NCI-H2196 treated with DMSO at 0.1 percent for 48 hours (cell line): ENCODE measurements at regions not wholly inside any gene's neighbourhood (a gene's known extent, or its start where the extent isn't known, plus 50 kb on each side); places are given as distances from the start of the nearest gene placed in this dataset.

Experiments used
- DNase-seq: peaks from one replicate; lab custom pipeline; 2025; ENCODE audit not compliant: unreplicated experiment; lab: John Stamatoyannopoulos, UW

DNA sequence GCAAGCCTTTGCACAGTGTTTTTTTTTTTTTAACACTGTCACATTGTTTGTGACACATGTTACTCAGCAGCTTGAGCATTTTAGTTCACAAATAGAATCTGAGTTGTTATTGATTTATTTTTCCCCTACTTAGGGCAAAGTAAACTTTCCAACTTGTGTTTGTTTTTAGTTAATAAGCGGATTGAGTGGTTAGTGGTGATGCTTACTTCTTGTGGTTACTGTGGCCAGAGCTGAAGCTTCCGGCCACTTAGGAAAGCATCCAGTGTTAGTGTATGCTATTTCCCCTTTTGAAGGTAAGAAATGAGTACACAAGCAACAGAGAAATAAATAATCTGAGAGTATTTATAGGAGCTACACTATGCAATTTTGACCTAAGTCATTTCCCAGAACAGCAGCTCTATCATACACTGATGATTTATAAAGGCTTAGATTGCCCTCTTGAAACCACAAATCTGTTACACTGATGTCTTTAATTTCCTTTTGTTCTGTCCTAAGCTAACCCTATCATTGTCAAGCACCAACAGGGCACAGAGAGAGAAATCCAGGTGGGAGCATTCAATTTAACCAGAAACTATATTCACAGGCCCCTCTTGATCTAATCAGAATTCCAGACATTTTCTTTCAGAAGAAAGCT lies 2464.6 kb downstream of the PCDH7 start:
- no peak for DNase-seq

DNA sequence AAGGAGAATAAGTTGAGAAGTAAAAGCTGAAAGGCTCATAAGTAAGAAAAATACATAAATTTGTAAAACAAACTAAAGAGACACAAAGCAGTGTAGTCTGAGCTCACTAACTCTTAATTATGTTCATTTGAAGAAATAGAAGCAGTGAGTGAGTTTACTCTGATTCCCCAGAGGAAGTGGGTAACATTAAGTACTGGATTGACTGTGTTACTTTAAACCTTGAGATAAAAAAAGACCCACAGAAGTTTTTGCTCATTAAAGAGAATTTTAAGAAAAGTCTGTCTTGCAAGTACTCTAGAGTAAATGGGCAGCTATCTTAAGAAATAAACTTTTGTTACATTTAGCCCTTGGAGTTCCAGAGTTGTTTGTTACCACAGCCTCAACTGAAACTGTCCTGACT lies 2466.9 kb downstream of the PCDH7 start:
- DNase-seq: no peak

DNA sequence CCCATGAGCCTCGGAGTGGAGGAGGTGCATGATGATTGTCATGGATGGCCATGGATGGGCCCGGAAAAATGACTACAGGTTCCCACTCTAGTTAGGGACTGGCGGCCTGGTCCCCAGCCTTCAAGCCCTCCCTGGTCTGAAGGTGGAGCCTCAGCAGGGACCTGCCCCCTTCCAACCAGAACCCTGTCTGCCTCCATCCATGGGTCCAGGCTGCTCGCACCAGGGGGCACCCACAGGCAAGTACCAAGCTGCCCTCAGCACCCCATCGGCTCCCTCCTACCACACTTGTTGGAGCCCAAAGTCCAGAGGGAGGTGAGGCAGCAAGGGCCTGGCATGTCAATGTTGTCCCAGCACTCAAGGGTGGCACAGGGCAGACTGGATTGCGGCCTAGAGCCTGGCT lies 2468.6 kb downstream of the PCDH7 start:
- DNase-seq: no peak

DNA sequence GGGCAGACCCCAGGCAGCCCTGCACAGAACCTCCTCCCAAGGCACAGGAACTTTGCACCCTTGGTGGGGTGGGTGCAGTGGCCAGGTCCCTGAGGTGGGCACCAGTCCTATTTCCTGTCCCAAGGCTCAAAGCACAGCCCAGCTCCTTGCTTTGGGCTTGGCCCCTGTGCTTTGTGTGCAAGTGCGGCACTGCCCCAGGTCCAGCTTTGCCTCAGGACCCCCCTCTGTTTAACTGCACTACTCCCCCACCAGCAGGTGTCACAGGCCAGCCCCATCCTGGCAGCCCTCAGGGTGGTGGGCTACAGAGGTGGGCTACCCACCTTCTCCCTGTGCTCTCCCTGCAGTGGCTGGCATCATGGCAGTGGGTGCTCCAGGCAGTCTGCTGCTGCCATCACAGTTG lies 2469.0 kb downstream of the PCDH7 start:
- DNase-seq: no peak

DNA sequence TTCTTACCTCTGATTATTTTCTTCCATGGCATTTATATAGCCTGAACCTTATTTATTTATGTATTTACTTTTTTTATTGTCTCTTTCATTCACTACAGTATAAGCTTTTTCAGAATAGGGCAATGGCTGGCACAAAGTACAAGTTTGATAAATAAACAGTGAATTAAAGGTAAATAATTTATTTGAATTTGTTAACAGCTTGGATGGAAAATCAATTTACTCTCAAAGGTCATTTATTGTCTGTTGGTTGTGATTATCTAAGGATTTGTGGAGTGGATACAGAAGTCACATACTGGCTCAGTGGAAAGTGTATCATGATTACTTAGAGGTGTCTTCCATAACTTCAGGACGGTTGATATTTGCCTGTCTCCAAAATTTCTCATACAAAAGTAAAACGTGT lies 2472.9 kb downstream of the PCDH7 start:
- no peak for DNase-seq

DNA sequence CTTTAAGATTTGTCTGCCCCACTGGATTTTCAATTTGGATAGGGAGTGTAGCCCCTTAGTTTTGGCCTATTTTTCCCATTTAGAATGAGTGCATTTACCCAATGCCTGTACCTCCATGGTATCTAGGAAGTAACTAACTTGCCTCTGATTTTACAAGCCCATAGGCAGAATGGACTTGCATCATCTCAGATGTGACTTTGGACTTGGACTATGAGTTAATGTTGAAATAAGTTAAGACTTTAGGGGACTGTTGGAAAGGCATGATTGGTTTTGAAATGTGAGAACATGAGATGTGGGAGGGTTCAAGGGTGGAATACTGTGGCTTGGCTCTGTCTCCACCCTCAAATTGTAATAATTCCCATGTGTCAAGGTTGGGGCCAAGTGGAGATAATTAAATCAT lies 2480.2 kb downstream of the PCDH7 start:
- DNase-seq: no peak

DNA sequence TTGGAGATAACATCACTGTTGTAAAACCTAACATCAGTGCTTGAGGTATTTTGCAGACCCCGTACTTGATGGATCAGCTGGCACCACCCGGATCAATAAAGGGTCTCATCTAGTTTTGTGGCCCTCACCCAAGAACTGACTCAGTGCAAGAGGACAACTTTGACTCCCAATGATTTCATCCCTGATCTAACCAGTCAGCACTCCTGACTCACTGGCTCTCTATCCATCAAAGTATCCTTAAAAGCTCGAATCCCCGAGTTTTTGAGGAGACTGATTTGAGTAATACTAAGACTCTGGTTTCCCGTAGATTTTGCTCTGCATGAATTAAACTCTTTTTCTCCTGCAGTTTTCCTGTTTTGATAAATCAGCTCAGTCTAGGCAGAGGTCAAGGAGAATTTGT lies 2498.1 kb downstream of the PCDH7 start:
- DNase-seq: no peak

DNA sequence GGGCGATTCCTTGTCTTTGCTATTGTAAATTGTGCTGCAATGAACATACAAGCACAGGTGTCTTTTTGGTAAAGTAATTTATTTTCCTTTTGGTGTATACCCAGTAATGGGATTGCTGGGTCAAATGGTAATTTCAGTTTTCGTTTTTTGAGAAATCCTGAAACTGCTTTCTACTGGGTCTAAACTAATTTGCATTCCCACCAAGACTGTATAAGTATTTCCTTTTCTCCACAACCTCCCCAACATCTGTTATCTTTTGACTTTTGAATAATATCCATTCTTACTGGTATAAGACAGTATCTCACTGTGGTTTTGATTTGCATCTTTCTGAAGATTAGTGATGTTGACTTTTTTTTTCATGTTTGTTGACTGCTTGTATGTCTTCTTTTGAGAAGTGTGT lies 2506.0 kb downstream of the PCDH7 start:
- no peak for DNase-seq

DNA sequence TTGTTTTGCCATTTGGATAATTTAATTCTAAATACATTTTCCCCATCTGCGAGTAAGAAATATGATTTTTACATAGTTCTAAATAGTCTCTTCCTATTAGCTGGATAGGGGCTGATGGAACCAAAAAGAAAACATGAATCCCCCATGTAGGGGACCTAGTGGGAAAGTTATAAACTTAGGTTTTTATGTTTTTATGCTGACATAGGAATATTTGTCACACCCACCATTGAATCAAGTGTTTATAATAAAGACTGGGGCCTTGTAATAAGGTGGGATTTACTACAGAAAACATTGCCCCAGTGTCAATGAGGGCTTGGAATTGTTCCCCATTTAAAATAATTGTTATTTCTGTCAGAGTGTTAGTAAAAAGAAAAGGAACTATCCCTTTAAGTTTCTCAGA lies 2506.6 kb downstream of the PCDH7 start:
- DNase-seq: no peak

DNA sequence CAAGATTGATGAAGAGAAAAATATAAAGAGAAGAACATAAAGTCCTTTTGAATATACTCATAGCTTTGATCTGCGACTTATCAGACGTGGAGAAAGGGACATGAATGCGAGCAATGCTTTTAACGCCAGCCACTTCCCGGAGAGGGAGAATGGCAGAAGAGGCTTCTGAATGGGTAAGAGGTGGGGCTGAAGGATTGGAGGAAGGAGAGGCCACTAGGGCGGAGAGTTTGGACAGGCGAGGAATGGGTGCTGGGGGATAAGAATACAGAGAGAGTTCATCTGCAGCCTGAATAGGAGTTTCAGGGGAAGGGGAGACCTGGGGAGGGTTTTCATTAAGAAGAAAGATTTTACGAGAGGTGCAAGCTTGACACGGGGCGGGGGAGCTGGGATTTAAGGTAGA lies 2534.9 kb downstream of the PCDH7 start:
- no peak for DNase-seq

DNA sequence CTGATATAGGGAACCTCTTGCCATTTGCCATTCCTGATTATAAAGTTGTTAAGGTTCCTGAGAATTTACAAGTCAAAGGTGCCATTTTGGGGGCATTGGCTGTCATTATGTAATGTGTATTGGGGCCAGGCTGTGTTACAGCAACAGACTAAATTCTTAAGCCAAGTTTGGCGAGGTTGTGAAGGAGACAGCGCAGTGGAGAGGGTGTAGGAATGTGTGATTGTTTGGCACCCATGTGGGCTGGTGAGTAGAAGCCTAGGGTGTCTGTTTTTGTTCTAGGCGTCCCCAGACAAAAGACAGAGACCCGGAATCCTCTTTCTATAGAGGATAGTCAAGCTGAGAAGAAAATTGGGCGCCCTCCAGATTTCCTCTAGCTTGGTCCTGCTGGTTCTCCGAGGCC lies 2535.3 kb downstream of the PCDH7 start:
- no peak for DNase-seq

DNA sequence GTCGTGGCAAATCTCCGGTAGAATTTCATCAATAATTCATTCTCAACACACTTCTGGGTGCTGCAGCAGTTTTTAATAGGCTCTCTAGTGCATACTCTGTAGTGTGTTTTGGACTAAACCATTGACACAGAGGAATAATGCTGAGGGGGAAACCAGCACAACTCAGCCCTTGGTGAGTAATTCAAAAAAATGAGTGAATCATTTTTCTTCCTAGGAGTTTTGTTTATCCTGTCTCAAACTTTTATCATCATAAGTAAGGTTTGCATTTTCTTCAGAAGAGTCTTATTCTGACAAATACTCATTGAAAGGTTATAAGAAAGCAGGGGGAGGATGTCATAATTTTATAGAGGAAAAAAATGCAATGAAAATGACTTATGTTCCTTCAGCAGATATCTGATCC lies 2542.7 kb downstream of the PCDH7 start:
- DNase-seq: no peak

DNA sequence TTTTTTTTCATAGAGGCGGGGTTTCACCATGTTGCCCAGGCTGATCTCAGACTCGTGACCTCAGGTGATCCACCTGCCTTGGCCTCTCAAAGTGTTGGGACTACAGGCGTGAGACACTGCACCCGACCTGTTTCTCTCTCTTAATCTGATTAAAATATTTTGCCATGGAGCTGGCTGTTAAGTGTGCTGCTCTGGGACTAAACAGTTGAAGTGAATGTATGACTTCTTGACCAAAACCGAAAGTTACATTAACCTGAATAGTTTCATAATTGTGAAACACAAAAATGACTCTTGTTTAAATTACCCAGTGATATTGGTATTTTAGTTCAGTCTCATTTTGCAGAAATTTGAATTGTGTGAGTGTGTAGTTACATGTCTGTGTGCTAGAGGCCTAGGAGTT lies 2548.6 kb downstream of the PCDH7 start:
- no peak for DNase-seq

DNA sequence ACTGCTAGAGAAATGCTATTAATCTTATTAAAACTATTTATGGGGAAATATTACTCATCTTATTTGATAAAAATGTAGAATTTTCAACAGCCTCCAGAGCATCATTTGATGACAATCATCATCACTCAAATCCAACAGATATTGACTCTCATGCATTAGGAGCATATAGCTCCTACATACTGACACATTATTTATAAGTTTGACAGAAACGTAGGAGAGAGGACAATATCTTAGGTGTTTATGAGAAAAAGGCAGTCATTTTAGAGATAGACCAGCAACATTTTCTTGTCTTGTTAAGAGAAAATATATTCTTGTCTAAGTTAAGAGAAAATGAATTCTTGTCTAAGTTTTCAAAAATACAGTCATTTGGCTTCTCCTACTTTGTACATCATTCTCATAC lies 2550.2 kb downstream of the PCDH7 start:
- no peak for DNase-seq

DNA sequence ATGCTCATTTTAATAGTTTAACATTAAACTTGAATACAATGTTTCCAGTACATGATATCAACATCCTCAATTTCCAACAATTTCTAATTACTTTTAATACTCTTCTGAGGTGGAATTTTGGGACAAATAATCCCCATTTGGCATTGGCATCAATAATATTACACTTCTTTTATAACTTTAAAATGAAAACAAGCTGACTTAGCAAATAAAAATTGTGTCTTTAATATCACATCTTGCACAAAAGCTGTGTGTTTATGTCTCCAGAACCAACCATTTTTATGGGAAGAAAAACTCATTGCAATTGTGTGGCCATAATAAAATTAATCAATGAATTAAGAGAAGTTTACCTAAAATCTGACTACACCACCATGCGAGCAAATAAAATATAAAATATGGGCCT lies 2552.6 kb downstream of the PCDH7 start:
- no peak for DNase-seq

DNA sequence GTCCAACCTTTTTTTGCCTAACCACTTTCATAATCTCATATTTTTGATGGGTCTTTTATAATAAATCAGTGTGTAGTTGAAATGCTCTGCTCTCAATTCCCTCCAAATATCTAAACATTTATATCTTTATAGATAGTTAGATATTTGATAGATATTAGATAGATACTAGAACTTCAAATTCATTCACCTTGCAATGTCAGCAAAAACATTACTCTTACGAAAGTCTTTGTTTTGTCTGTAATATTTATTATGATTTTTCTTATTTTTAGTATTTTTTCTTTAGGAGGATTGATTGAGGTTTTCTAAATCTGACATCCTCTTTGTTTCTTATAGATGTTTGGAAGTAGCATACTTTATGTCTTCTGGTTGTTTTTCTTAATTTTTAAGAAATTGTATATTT lies 2563.6 kb downstream of the PCDH7 start:
- DNase-seq: no peak

DNA sequence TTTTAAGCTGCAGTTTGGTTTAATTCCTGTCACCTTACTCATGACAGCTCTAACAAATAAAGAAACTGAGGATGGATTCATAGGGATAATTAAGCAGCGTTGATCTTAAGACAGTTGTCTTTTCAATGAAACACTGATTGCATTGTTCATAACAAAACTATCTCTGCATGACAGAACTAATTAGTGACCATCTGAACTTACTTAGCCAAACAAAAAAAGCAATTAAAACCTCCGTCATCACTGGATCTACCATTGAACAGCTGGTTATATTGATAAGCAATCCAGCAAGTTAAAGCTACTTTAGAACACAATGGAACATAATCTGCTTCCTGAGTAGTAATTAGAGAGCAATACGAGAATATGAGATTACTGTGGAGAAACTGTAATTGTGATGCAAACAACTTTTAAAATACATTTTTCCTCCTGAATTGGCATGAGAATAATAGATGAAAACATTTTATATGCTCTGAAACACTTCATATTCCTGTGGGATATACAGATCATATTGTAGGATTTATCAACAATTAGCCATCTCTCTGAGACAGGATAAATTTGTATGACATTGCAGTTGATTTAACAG lies 2576.8 kb downstream of the PCDH7 start:
- DNase-seq: no peak

DNA sequence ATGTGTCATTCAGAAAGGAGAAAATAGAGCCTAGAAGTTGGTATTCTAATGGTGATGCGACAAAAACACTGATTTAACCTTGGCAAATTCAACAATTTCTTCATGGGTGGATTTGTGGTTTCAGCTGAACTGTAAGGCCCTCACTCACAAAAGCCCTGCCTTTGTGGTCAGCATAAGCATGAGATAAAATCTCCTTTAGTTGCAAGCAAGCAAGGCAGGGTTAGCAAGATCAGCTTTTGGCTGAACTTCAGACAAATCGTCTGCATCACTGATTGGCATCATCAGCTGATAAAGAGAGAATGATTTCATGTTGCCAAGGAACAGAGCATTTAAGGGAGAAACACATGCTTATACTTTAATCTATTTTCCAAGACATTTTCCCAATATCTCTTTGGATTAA lies 2582.2 kb downstream of the PCDH7 start:
- DNase-seq: no peak

DNA sequence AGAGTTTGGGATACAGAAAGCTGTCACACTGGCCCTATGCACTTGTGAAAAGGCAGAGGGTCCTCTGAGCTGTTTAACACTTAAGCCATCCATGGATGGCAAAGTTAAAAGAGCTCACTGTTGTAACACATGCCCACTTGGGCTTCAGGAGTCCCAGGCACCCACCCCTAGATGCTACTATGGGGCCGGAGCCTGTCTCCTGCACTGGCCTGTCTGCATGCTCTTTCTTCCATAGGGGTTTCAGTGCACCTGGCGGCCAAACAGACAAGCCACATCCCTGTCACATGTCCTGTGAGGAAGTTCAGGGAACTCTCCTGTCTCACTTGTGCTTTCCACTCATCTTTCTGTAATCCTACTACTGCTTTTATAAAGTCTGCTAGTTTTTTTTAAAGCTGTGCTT lies 2586.0 kb downstream of the PCDH7 start:
- no peak for DNase-seq

DNA sequence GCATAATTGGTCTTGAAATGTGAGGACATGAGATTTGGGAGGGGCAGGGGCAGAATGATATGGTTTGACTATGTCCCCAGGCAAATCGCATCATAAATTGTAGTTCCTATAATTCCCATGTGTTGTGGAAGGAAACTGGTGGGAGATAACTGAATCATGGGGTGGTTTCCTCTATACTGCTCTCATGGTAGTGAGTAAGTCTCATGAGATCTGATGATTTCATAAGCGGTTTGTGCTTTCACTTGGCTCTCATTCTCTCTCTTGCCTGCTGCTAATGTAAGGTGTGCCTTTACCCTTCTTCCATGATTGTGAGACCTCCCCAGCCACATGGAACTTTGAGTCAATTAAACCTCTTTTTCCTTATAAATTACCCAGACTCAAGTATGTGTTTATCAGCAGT lies 2595.9 kb downstream of the PCDH7 start:
- no peak for DNase-seq

DNA sequence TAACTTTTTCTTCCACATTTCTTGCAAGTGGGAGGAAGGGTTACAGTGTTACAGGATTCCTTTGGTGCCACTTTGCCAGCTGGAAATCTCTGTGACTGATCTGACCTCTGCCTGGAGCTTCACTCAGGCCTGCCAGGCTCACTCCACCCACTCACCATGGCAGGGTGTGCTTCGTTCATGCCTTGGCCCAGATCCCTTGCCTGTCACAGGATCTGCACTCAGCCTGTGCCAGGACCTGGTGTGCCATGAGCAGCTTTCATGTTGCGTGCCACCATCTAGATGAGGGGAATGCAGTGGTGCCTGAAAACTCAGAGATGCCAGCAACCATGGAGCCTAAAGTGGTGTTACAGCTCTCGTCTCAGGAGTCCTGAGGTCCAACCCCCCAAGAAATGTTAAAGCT lies 2596.4 kb downstream of the PCDH7 start:
- no peak for DNase-seq

DNA sequence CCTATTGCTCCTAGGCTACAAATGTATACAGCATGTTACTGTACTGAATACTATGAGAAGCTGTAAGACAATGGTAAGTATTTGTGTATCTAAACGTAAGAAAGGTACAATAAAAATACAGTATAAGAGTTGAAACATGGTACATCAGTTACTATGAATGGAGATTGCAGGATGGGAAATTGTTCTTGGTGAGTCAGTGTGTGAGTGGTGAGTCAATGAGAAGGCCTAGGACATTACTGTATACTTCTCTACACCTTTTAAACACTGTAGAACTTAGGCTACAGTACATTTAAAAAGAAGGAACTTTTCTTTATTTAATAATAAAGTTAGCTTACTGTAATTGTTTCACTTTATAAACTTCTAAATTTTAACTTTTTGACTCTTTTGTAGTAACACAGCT lies 2603.2 kb downstream of the PCDH7 start:
- DNase-seq: no peak

DNA sequence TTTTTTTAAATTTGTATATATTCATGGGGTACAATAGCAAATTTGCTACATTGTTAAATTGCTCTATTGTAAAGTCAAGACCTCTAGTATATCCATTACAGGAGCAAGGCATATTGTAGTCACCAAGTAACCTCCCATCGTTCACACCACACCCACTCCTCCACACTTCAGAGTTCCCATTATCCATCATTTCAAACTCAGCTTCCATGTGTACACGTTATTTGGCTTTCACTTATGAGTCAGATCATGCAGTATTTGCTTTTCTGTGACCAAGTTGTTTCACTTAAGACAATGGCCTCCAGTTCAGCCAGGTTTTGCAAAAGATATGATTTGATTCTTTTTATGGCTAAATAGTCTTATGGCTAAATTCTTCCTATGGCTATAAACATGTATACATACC lies 2614.2 kb downstream of the PCDH7 start:
- no peak for DNase-seq
